ENCODE measurements at regions not wholly inside any gene's neighbourhood (a gene's known extent, or its start where the extent isn't known, plus 50 kb on each side); places are given as distances from the start of the nearest gene placed in this dataset.
"Not testable (repeated sequence)": the region's sequence is repeated elsewhere in the genome, so short reads cannot be mapped to it uniquely, and the experiment has no call there.

- no peak for DNase-seq
Observed at GRCh38 chr13:111064661-111065060, 50.4 kb upstream of the ARHGEF7 start.

- DNase-seq, result no peak
Observed at GRCh38 chr13:111062966-111063365, 52.1 kb upstream of the ARHGEF7 start.

GRCh38 chr13:111062305-111062704 is 52.8 kb upstream of the ARHGEF7 start:
- DNase-seq, result no peak

GRCh38 chr13:111061358-111062045 is 53.6 kb upstream of the ARHGEF7 start:
- DNase-seq, result no peak

- DNase-seq, result no peak
Observed at GRCh38 chr13:111060237-111060919, 54.7 kb upstream of the ARHGEF7 start.

- DNase-seq, result no peak
Observed at GRCh38 chr13:111058796-111059506, 56.2 kb upstream of the ARHGEF7 start.

GRCh38 chr13:111058339-111058738 is 56.8 kb upstream of the ARHGEF7 start:
- not testable (repeated sequence) for DNase-seq

- not testable (repeated sequence) for DNase-seq
Observed at GRCh38 chr13:111051726-111052232, 63.3 kb upstream of the ARHGEF7 start.

- DNase-seq, result no peak
Observed at GRCh38 chr13:111051041-111051725, 63.9 kb upstream of the ARHGEF7 start.

GRCh38 chr13:111050539-111050879 is 64.6 kb upstream of the ARHGEF7 start:
- DNase-seq, result no peak

GRCh38 chr13:111049791-111050538 is 65.1 kb upstream of the ARHGEF7 start:
- no peak for DNase-seq

GRCh38 chr13:111048387-111048786 is 66.7 kb upstream of the ARHGEF7 start:
- DNase-seq, result no peak

- DNase-seq, result no peak
Observed at GRCh38 chr13:111047326-111047725, 67.8 kb upstream of the ARHGEF7 start.

GRCh38 chr13:111046590-111047141 is 68.4 kb upstream of the ARHGEF7 start:
- no peak for DNase-seq

- DNase-seq, result no peak
Observed at GRCh38 chr13:111045170-111045569, 69.9 kb upstream of the ARHGEF7 start.

- DNase-seq, result no peak
Observed at GRCh38 chr13:111044087-111044830, 70.9 kb upstream of the ARHGEF7 start.

GRCh38 chr13:111043575-111043982 is 71.5 kb upstream of the ARHGEF7 start:
- DNase-seq, result no peak

- DNase-seq, result no peak
Observed at GRCh38 chr13:111042661-111043226, 72.4 kb upstream of the ARHGEF7 start.

GRCh38 chr13:111040830-111041229 is 74.3 kb upstream of the ARHGEF7 start:
- DNase-seq, result no peak

- no peak for DNase-seq
Observed at GRCh38 chr13:111039735-111040134, 75.4 kb upstream of the ARHGEF7 start.

- no peak for DNase-seq
Observed at GRCh38 chr13:111038887-111039286, 76.2 kb upstream of the ARHGEF7 start.

Data from activated effector memory CD4-positive, alpha-beta T cell treated with Interleukin-2 at 50 U/mL for 16 hours (primary cell).